ENCODE measurements at regions not wholly inside any gene's neighbourhood (a gene's known extent, or its start where the extent isn't known, plus 50 kb on each side); places are given as distances from the start of the nearest gene placed in this dataset.
A peak's percentile ranks its signal among the peaks of the same experiment; 100 is the strongest.

DNA sequence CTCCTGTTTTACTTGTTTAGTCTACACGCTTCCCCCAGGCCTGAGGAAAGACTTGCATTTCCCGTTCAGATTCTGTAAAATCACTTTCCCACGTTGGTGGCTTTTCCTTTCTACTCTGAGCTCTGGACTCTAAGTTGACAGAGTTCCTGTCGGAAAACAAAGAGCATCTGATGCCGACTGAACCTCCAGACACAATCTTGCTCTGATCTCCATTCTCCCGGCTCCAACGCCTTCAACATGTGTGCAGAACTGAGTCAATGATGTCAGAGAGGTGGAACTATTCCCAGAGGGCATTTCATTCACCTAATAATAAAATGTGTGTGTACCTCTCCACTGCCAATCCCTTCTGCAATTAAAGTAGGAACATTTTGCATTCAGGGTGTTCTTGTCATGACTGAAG, 147.7 kb downstream of the MIS18A start:
- ATAC-seq (peak in 6 of 8 donors; percentile 23 to 70 (median 48)), DNase-seq (no peak)
- Histone ChIP-seq H3K36me3 (no peaks in the 10 kb centered on the region), H3K27ac (peak overlapping the region in 2 of 10 donors; percentile 22 to 41), H3K4me1 (peaks cover 2 to 40% (median 14%) of the 10 kb centered on the region in 9 donors), H3K27me3 (no peaks in the 10 kb centered on the region), H3K9me3 (peaks cover 0 to 12% (median 2%) of the 10 kb centered on the region in 11 donors), H3K4me3 (no peak overlapping the region)
- TF ChIP-seq, protein P1, sequence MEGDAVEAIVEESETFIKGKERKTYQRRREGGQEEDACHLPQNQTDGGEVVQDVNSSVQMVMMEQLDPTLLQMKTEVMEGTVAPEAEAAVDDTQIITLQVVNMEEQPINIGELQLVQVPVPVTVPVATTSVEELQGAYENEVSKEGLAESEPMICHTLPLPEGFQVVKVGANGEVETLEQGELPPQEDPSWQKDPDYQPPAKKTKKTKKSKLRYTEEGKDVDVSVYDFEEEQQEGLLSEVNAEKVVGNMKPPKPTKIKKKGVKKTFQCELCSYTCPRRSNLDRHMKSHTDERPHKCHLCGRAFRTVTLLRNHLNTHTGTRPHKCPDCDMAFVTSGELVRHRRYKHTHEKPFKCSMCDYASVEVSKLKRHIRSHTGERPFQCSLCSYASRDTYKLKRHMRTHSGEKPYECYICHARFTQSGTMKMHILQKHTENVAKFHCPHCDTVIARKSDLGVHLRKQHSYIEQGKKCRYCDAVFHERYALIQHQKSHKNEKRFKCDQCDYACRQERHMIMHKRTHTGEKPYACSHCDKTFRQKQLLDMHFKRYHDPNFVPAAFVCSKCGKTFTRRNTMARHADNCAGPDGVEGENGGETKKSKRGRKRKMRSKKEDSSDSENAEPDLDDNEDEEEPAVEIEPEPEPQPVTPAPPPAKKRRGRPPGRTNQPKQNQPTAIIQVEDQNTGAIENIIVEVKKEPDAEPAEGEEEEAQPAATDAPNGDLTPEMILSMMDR (IDR thresholded peaks at IDR 0.05): no peak
- intact Hi-C loops (cut with DNase I): loop anchor here in 1 of 10 donors (10.0 kb wide), 1 partner anchor 124 kb away; no protein-coding TSS in a partner anchor
- WGBS, 2 donors: 50 to 65% methylated on average over 7 of the region's 7 CpGs

DNA sequence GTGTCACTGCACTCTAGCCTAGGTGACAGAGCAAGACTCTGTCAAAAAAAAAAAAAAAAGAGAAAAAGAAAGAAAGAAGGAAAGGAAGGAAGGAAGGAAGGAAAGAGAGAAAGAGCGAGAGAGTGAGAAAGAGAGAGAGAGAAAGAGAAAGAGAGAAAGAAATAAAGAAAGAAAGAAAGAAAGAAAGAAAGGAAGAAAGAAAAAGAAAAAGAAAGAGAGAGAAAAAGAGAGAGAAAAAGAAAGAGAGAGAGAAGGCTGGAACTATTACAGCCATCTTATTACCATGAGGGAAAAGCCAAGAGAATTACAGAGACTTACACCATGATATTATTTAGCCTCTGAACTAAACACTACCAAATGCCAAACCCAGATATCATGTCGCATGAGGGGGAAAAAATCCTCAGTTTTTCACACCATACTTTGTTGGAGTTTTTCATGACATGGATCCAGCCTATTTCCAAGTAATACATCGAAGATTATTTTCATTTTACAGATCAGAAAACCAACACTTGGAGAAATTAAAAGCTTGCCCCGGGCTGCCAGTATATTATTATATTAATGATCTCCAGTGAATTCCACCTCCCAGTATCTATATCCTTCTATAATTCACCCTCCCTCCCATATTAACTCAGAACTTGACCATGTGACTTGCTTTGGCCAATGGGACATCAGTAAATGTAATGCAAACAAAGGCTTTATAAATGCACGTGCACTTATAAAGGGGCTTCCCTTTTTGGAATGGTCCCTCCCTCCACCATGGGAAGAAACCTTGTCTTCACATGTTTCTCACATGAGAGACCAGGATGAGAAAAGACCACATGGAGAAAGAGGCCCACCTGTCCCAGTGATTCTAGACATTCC, 148.6 kb downstream of the MIS18A start:
- TF ChIP-seq, protein P1 (IDR thresholded peaks at IDR 0.05): no peak
- intact Hi-C loops (cut with DNase I): loop anchor here in 1 of 10 donors (10.0 kb wide), 1 partner anchor 125 kb away; no protein-coding TSS in a partner anchor
- 90% methylated on average over 5 of the region's 5 CpGs for WGBS, 2 donors

DNA sequence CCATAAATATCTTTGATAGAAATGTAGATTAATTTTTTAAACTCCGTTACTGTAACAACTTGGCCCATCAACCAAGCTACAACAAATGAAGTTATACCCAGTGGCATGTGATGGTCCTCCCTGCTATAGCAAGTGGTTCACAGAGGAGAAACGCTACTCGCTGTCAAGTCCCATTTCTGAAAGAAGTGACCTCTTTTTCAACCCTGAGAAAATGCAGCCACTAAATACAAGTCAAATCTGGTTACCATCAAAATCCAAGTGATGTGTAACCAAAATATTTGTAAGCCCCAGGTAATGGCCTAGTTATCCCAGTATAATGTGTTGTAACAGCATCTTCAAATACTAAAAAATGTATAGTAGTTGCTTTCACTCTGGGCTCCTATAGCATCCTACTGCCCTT, 151.8 kb downstream of the MIS18A start:
- intact Hi-C loops (cut with DNase I): no loop called here
- Histone ChIP-seq H3K4me3 (no peak overlapping the region), H3K36me3 (no peaks in the 10 kb centered on the region), H3K27me3 (no peaks in the 10 kb centered on the region), H3K27ac (no peak overlapping the region), H3K4me1 (peaks cover 2 to 18% (median 8%) of the 10 kb centered on the region in 9 donors), H3K9me3 (peaks cover 0 to 30% (median 3%) of the 10 kb centered on the region in 11 donors)
- ATAC-seq (no peak), DNase-seq (no peak)
- TF ChIP-seq, protein P1 (IDR thresholded peaks at IDR 0.05): no peak
- WGBS, 2 donors: 73 to 91% methylated on average over 3 of the region's 3 CpGs

More for the DNA sequence above, 148.6 kb downstream of the MIS18A start:
- Histone ChIP-seq H3K36me3 (no peaks in the 10 kb centered on the region), H3K4me1 (peaks cover 2 to 33% (median 13%) of the 10 kb centered on the region in 9 donors), H3K27me3 (no peaks in the 10 kb centered on the region), H3K4me3 (no peak overlapping the region), H3K27ac (peak overlapping the region in 1 of 10 donors; percentile 16), H3K9me3 (peaks cover 0 to 12% (median 2%) of the 10 kb centered on the region in 11 donors)
- DNase-seq (no peak), ATAC-seq (no peak)

DNA sequence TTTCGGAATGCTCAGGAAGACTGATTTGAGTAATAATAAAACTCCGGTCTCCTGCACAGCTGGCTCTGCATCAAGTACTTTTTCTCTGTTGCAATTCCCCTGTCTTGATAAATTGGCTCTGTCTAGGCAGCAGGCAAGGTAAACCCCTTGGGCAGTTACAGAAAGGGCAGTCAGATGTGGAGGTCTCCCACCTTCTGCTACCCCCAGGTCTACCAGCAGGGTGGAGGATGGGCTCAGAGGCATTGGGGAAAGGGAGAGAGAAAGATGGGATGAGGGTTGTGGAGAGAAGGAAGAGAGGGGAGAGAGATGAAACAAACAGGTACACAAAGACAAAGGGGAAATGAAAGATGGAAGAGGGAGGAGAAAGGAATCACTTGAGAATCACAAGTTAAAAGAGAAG, 156.8 kb downstream of the MIS18A start:
- no peaks in the 10 kb centered on the region for H3K36me3 ChIP-seq
- intact Hi-C loops (cut with DNase I): loop anchor here in 1 of 10 donors (2.0 kb wide), 1 partner anchor 25 kb away; no protein-coding TSS in a partner anchor
- H3K9me3 ChIP-seq: peaks cover 0 to 25% (median 3%) of the 10 kb centered on the region in 11 donors
- H3K4me3 ChIP-seq: no peak overlapping the region
- H3K27ac ChIP-seq: no peak overlapping the region
- H3K4me1 ChIP-seq: no peaks in the 10 kb centered on the region
- TF ChIP-seq, protein P1 (IDR thresholded peaks at IDR 0.05): no peak
- 88 to 94% methylated on average over 2 of the region's 2 CpGs for WGBS, 2 donors
- ATAC-seq: no peak
- DNase-seq: no peak
- no peaks in the 10 kb centered on the region for H3K27me3 ChIP-seq
